ENCODE measurements at regions not wholly inside any gene's neighbourhood (a gene's known extent, or its start where the extent isn't known, plus 50 kb on each side); places are given as distances from the start of the nearest gene placed in this dataset.
"Not testable (repeated sequence)": the region's sequence is repeated elsewhere in the genome, so short reads cannot be mapped to it uniquely, and the experiment has no call there.

DNA sequence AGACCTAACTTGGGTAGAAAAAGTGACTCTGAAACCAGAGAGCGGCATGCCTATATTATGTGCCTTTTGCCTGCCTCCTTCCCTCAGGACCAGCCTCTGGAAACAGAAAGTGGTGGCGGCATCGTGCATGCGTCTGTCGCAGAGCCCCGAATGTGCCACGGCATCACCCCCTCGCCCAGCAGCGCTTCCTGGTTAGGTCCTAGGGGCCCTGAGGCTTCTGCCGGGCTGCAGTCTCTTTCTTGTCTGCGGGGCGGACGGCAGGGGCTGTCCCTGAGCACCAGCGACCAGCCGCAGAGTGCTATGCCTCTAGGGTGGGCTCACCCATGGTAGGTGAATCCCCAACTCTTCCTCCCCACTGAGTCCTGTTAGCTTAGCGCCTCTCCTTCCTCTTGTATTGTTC is 68.7 kb downstream of the VSIG4 start:
- no peak for DNase-seq

DNA sequence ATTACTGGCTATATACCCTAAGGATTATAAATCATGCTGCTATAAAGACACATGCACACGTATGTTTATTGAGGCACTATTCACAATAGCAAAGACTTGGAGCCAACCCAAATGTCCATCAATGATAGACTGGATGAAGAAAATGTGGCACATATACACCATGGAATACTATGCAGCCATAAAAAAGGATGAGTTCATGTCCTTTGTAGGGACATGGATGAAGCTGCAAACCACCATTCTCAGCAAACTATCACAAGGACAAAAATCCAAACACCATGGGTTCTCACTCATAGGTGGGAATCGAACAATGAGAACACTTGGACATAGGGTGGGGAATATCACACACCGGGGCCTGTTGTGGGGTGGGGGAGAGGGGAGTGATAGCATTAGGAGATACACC is 72.7 kb downstream of the VSIG4 start:
- not testable (repeated sequence) for DNase-seq

- no peak for DNase-seq
These were observed 78.2 kb downstream of the VSIG4 start for GRCh38 chrX:65961714-65962113.

DNA sequence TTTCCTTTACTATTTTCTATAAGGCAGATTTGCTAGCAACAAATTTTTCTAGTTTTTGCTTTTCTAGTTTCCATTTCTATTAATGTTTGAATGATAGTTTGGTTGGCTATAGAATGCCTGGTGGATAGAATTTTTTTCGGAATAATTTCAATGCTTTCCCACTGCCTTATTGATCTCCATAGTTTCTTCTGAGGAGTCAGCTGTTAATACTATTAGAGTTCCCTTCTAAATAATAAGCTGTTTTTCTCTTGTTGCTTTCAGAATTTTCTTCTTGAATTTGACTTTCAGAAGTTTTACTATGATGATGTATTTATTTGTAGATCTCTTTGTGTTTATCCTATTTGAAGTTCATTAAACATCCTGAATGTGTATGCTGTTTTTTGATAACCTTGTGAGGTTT is 91.8 kb downstream of the VSIG4 start:
- DNase-seq = no peak

DNA sequence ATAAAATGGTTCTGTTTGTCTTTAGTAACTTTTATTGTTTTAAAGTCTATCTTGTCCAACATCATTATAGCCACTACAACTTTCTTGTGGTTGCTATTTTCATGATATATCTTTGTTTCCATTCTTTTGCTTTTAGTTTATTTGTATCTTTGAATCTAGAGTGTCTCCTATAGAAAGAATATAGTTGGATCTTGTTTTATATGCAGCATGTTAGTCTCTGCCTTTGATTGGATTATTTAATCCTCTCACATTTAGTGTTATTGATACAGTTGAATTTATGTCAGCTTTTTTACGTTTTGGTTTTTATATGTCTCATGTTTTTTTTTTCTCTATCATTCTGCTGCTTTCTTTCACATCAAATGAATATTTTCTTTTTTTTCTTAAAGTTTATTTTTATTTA is 98.1 kb downstream of the VSIG4 start:
- no peak for DNase-seq

DNA sequence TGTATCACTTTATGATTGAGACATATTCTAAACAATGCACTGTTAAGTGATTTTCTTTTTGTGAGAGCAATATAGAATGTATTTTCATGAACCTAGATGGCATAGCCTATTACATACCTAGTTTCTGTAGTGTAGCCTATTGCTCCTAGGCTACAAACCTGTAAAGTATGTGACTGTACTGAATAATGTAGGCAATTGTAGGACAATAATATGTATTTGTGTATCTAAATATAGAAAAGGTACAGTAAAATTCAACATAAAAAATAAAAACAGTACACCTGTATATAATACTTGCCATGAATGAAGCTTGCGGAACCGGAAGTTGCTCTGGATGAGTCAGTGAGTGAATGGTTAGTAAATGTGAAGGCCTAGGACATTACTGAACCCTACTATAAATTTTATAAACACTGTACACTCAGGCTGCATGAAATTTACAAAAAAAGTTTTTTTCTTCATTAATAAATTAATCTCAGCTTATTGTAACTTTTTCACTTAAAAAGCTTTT is 106.7 kb downstream of the VSIG4 start:
- DNase-seq = no peak

- DNase-seq = peak; percentile 47
These were observed 107.5 kb downstream of the VSIG4 start for GRCh38 chrX:65932173-65933084.

DNA sequence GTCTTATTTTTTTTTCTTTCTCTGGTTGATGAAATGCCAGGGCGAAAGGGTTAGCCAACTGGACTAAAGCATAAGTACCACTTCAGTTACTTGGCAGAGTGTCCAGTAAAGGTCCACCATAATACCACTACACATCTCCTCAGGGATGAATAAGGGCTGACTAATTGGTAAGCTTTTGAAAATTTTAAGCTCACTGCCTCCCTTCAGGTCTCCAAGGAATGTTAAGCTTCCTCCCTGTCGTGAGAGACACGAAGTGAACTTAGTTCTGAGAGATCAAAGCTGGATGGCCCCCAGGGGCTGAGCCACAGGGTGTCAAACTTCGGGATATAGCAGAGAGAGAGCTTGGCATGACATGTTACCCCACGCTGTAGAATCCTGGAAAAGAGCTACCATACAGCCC is 111.4 kb downstream of the VSIG4 start:
- no peak for DNase-seq

- peak; percentile 7 for DNase-seq
These were observed 112.5 kb downstream of the VSIG4 start for GRCh38 chrX:65927386-65927785.

DNA sequence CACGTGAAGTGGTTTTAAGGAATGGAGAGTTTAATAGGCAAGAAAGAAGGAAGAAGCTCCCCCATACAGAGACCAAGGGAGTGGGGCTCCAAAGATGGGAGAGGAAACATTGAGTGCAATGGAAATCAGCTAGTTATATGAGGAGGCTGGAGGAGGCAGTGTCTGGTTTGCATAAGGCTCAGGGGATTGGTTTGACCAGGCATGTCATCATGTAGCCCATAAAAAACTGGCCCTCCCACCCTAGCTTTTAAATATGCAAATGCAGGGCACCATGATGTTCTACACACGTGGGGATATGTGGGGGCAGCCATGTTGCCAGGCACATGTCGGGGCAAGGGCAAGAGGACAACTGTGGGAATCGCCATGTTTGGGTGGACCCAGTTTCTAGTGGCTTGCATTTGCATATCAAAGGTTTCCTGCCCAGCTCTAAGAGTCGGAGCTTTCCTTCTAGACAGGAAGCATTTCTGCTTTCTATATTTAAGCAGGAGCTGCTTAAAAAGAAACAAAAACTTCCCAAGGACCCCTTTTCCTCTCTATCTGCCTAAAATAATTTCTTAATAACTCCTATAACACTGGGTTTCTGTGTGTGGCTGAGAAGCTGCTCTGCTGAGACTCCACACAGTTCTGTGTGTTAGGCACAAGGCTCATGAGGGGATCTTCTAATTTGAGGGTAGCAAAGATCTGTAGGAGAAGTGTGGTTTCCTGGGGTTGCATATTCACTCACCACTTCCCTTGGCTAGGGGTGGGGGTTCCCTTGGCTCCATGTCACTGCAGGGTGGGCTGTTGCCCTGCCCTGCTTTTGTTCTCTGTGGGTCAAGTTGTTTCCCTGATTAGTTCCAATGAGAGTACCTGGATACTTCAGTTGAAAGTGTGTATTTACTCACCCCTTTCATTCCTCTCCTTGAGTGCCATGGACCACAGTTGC is 113.5 kb downstream of the VSIG4 start:
- DNase-seq = peak; percentile 47

- DNase-seq = no peak
These were observed 114.3 kb downstream of the VSIG4 start for GRCh38 chrX:65925592-65925991.

DNA sequence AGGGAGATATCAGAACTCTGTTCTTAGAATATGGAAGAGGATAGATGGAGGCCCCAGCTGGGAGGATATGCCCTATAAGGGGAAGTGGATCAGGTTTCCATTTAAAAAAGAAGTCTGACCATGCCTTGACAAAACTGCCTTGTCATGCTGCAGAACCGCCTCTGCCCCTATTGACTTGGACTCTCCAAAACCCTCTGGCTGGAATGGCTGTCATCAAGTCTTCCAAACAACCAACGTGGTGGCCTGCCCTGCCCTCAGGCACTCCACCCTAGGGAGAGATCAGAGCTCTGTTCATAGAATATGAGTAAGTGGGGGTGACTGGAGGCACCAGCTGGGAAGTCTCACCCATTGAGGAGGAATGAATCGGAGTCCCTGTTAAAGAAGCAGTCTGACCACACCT is 114.9 kb downstream of the VSIG4 start:
- DNase-seq = no peak

GRCh38 chrX:65921363-65921762 is 118.5 kb downstream of the VSIG4 start:
- DNase-seq = no peak

DNA sequence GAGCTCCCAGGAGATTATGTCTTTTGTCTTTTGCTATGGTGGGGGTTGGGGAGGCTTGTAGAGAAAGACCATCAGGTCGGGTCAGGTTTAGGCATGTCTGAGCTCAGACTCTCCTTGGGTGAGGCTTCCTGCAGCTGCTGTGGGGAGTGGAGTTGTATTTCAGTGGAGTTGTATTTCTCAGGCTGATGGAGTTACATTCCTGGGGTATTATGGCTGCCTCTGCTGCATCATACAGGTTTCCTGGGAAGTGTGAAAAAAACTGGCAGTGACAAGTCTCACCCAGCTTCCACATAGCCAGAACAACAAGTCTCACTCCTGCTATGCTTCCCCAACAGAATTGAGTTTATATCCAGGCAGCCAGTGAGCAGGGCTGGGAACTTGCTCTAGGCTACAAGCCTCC is 119.3 kb downstream of the VSIG4 start:
- no peak for DNase-seq

DNA sequence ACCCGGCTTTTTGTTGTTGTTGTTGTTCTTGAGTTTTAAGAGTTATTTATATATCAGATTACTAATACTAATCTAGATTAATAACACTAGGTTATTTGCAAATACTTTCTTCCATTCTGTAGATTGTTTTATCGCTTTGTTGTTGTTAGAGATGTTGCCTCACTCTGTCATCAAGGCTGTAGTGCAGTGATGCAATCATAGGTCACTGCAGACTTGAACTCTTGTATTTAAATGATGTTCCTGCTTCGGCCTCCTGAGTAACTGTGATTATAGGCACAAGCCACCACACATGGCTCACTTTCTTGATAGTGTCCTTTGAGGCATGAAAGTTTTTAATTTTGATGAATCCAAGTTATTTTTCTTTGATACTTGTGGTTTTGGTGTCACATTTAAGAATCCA is 129.0 kb downstream of the VSIG4 start:
- DNase-seq = no peak

DNA sequence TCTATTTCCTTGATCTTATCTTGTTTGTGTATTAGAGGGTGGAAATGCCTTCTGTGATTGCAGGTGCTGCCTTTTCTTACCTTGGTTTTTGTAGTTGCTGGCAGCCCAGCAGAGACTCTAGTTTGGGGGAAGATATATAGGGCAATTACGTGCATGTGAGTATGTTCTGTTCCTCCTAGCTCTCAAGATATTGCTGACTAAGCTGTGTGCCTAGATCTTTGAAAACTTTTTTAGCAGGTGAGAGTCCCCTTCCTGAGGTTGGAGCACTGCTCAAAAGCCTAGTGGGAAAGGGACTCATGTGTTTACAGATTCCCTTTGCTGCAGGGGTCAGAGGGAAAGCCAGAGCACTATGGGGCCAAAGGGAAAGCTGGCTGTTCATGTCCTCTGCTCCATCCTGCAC is 136.1 kb downstream of the VSIG4 start:
- DNase-seq = no peak

DNA sequence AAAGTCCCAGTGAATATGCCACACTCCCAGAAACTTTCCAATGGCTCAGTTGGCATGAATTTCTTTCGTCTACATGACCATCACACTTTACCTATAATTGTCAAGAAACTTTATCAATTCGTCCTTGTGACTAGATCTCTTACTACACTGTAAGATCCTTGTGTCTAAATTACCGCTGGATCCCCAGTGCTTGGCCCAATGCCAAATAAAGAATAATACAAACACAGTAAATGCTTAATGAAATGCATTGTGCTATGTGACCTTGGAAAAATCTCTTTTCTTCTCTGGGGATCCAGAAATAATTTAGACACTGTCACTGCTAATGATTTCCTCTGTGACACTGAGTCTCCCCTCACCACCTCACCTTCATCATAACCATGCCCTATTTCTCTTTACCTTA is 137.9 kb downstream of the VSIG4 start:
- no peak for DNase-seq

- no peak for DNase-seq
These were observed 138.7 kb downstream of the VSIG4 start for GRCh38 chrX:65900850-65901844.

- DNase-seq = peak; percentile 3
These were observed 145.7 kb downstream of the VSIG4 start for GRCh38 chrX:65894133-65894532.

GRCh38 chrX:65891817-65892216 is 148.1 kb downstream of the VSIG4 start:
- DNase-seq = not testable (repeated sequence)

DNA sequence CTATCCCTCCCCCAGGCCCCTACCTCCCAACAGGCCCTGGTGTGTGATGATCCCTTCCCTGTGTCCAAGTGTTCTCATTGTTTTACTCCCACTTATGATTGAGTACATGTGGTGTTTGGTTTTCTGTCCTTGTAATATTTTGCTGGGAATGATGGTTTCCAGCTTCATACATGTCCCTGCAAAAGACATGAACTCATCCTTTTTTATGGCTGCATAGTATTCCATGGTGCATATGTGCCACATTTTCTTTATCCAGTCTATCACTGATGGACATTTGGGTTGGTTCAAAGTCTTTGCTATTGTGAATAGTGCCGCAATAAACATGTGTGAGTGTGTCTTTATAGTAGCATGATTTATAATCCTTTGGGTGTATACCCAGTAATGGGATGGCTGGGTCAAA is 151.7 kb downstream of the VSIG4 start:
- not testable (repeated sequence) for DNase-seq

DNA sequence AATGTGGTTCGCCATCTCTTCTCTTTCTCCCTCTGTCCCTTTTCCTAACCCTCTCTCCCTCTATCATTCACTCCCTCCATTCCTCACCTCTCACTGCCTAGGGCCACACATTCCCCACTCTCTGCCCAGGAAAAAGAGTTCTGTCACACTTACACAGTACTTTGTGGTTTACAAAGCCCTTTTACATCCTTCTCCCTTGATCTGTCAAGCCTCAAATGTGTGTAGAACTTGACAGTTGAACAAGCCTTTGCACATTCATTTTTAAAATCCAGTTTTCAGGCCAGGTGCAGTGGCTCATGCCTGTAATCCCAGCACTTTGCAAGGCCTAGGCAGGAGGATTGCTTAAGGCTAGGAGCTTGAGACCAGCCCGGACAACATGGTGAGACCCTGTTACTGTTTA is 156.3 kb downstream of the VSIG4 start:
- no peak for DNase-seq

Data from activated CD4-positive, alpha-beta T cell treated with anti-CD3 and anti-CD28 coated beads for 48 hours (primary cell).